Loucy (cell line): ENCODE measurements at regions not wholly inside any gene's neighbourhood (a gene's known extent, or its start where the extent isn't known, plus 50 kb on each side); places are given as distances from the start of the nearest gene placed in this dataset.
A peak's percentile ranks its signal among the peaks of the same experiment; 100 is the strongest.

ENCODE experiments used
- H2AFZ ChIP-seq: fragments of 200-600 bp; sonication (generic); 2 replicates; pipeline ENCODE4 v1.6.0; 2016; ENCODE audit warnings: antibody characterized with exemption, mild to moderate bottlenecking, low read length, moderate library complexity
- H3F3A ChIP-seq: fragments of 200-600 bp; 2 replicates; pipeline ENCODE4 v1.6.0; 2016; ENCODE audit warnings: antibody characterized with exemption, low read depth, mild to moderate bottlenecking
- H3K27me3 ChIP-seq: fragments of 200-600 bp; sonication (generic); 2 replicates; pipeline ENCODE4 v1.6.1; 2014; ENCODE audit warnings: low read length, mild to moderate bottlenecking; ENCODE audit not compliant: insufficient read depth, poor library complexity, severe bottlenecking
- H3K36me3 ChIP-seq: fragments of 200-600 bp; sonication (generic); 2 replicates; pipeline ENCODE4 v1.6.1; 2016; ENCODE audit warnings: low read length; ENCODE audit not compliant: insufficient read depth
- H3K4me1 ChIP-seq: fragments of 200-600 bp; sonication (generic); 2 replicates; pipeline ENCODE4 v1.5.1; 2014; ENCODE audit warnings: low read length, mild to moderate bottlenecking; ENCODE audit not compliant: insufficient read depth, poor library complexity, severe bottlenecking
- H3K4me2 ChIP-seq: fragments of 200-600 bp; sonication (generic); 2 replicates; pipeline ENCODE4 v1.6.0; 2014; ENCODE audit warnings: antibody characterized with exemption, low read length, low read depth, mild to moderate bottlenecking; ENCODE audit not compliant: poor library complexity, severe bottlenecking
- H3K4me3 ChIP-seq: fragments of 200-600 bp; sonication (generic); 2 replicates; pipeline ENCODE4 v1.5.1; 2014; ENCODE audit warnings: low read length, mild to moderate bottlenecking, mixed read lengths; ENCODE audit not compliant: poor library complexity, severe bottlenecking
- H3K79me2 ChIP-seq: fragments of 200-600 bp; sonication (generic); 2 replicates; pipeline ENCODE4 v1.6.1; 2014; ENCODE audit warnings: low read length; ENCODE audit not compliant: insufficient read depth
- H3K9ac ChIP-seq: fragments of 200-600 bp; sonication (generic); 2 replicates; pipeline ENCODE4 v1.6.0; 2014; ENCODE audit warnings: mild to moderate bottlenecking, low read depth, low read length, moderate library complexity; ENCODE audit not compliant: poor library complexity, severe bottlenecking
- H3K9me2 ChIP-seq: fragments of 200-600 bp; sonication (generic); replicated peaks from 2 replicates; pipeline ENCODE4 v1.6.1; 2016; ENCODE audit warnings: low read depth, low read length, mixed read lengths
- H3K9me3 ChIP-seq: fragments of 200-600 bp; sonication (generic); 2 replicates; pipeline ENCODE4 v1.6.1; 2014; ENCODE audit warnings: mild to moderate bottlenecking, antibody characterized with exemption, low read length, low read depth; ENCODE audit not compliant: insufficient read depth
- H4K20me1 ChIP-seq: fragments of 200-600 bp; sonication (generic); 2 replicates; pipeline ENCODE4 v1.6.0; 2014; ENCODE audit warnings: antibody characterized with exemption, low read length, mild to moderate bottlenecking; ENCODE audit not compliant: insufficient read depth, poor library complexity, severe bottlenecking
- EZH2phosphoT487 ChIP-seq: fragments of 200-600 bp; IDR thresholded peaks from 2 replicates; pipeline ENCODE4 v1.6.1; 2018; ENCODE audit warnings: antibody characterized with exemption, mild to moderate bottlenecking, moderate library complexity, borderline replicate concordance
- TF ChIP-seq, protein P1 (sequence below): fragments of 200-600 bp; sonication (generic); conservative IDR thresholded peaks from 2 replicates; pipeline ENCODE4 v1.5.1; 2014; ENCODE audit warnings: mild to moderate bottlenecking, antibody characterized with exemption, low read length

DNA sequence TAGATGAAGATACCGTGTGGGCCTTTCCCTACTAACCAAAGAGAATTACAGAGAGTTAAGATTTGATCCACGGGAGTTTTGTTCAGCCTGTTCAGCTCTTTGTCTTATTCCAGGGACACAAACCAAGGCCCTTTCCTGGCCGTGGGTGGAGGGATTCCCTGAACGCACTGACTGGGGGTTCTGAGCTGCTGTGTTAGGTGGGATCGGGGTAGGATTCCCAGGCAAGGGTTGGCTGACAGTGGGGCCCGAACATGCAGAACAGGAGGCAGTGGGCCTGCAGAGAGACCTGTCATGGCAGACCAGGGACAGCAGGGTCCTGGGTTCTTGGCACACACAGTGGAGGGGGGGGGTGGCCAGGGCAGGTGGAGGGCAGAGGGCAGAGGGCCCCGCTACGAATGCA lies 89.5 kb upstream of the MKI67 start:
- Histone ChIP-seq H3K9me3 (no peaks in the 10 kb centered on the region), H2AFZ (no peak overlapping the region), H3K79me2 (peaks cover 31% of the 10 kb centered on the region; the same call in 1 of the 2 replicates), H3K9me2 (no peaks in the 10 kb centered on the region), H3K4me1 (peaks cover 43% of the 10 kb centered on the region), H4K20me1 (no peaks in the 10 kb centered on the region), H3K36me3 (no peaks in the 10 kb centered on the region; the same call in 1 of the 2 replicates), H3F3A (no peaks in the 10 kb centered on the region), H3K4me3 (no peak overlapping the region), H3K4me2 (no peak overlapping the region), H3K9ac (no peak overlapping the region), H3K27me3 (no peaks in the 10 kb centered on the region)
- TF ChIP-seq, protein P1, sequence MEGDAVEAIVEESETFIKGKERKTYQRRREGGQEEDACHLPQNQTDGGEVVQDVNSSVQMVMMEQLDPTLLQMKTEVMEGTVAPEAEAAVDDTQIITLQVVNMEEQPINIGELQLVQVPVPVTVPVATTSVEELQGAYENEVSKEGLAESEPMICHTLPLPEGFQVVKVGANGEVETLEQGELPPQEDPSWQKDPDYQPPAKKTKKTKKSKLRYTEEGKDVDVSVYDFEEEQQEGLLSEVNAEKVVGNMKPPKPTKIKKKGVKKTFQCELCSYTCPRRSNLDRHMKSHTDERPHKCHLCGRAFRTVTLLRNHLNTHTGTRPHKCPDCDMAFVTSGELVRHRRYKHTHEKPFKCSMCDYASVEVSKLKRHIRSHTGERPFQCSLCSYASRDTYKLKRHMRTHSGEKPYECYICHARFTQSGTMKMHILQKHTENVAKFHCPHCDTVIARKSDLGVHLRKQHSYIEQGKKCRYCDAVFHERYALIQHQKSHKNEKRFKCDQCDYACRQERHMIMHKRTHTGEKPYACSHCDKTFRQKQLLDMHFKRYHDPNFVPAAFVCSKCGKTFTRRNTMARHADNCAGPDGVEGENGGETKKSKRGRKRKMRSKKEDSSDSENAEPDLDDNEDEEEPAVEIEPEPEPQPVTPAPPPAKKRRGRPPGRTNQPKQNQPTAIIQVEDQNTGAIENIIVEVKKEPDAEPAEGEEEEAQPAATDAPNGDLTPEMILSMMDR = no peak
- no peak for TF ChIP-seq EZH2phosphoT487

DNA sequence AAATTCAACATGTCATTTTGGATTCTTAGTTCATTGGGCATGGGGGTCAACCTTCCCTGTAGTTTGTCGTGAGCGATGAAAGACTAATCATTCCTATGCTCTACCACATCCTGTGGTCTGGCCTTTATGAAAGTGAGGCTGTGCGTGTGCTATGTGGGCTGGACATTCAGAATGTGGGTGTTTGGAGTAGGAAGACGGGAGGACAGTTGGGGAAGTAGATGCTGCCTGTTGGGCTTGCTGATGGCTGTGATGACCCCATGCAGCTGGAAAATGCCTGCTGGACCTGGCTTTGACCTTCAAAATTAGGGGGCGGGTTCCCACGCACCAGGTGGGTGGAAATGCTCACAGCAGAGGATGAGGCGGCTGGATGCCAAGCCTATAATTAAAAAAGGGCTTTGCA lies 90.9 kb upstream of the MKI67 start:
- TF ChIP-seq, protein P1 = no peak
- TF ChIP-seq EZH2phosphoT487 = no peak
- H2AFZ ChIP-seq = no peak overlapping the region
- peaks cover 52% of the 10 kb centered on the region for H3K4me1 ChIP-seq
- peak overlapping the region; percentile 10 for H3K4me2 ChIP-seq
- H3F3A ChIP-seq = no peaks in the 10 kb centered on the region
- no peak overlapping the region for H3K9ac ChIP-seq
- H4K20me1 ChIP-seq = no peaks in the 10 kb centered on the region
- H3K36me3 ChIP-seq = no peaks in the 10 kb centered on the region; the same call in 1 of the 2 replicates
- H3K9me3 ChIP-seq = no peaks in the 10 kb centered on the region
- H3K4me3 ChIP-seq = no peak overlapping the region
- no peaks in the 10 kb centered on the region for H3K27me3 ChIP-seq
- H3K79me2 ChIP-seq = peaks cover 26% of the 10 kb centered on the region; the same call in 1 of the 2 replicates
- no peaks in the 10 kb centered on the region for H3K9me2 ChIP-seq

DNA sequence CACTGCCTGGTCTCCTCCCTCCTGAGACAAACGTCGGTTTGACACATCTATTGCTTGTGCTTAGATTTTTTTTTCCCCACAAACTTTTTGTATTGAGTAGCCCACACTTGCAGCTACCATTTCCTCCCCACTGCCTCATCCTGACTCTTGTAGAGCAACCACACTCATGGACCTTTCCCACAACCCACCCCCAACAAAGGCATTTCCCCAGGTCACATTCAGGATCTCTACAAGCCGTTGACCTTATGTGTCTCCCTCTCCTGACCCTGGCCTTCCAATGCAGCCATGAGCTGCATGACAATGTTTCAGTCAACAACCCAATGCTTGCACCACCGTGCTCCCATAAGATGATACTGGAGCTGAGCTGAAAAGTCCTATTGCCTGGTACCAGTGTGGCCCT lies 91.9 kb upstream of the MKI67 start:
- Histone ChIP-seq H3K27me3 (no peaks in the 10 kb centered on the region), H2AFZ (no peak overlapping the region), H3K4me2 (no peak overlapping the region), H3F3A (no peaks in the 10 kb centered on the region), H3K36me3 (no peaks in the 10 kb centered on the region; the same call in 1 of the 2 replicates), H3K9me2 (no peaks in the 10 kb centered on the region), H3K79me2 (peaks cover 16% of the 10 kb centered on the region; the same call in 1 of the 2 replicates), H3K4me1 (peaks cover 53% of the 10 kb centered on the region), H3K4me3 (no peak overlapping the region), H3K9ac (no peak overlapping the region), H4K20me1 (no peaks in the 10 kb centered on the region), H3K9me3 (no peaks in the 10 kb centered on the region)
- TF ChIP-seq EZH2phosphoT487 = no peak
- TF ChIP-seq, protein P1 = no peak
